Renal cortex interstitium (tissue), 11 donors: ENCODE measurements at regions not wholly inside any gene's neighbourhood (a gene's known extent, or its start where the extent isn't known, plus 50 kb on each side); places are given as distances from the start of the nearest gene placed in this dataset.
"Not testable (repeated sequence)": the region's sequence is repeated elsewhere in the genome, so short reads cannot be mapped to it uniquely, and the experiment has no call there.

ENCODE experiments used
- DNase-seq, 11 donors: peaks; one replicate each; pipeline ENCODE4 v3.0.0-alpha.2; 2013; ENCODE audit warnings: low read depth in 9 of 11, low spot score in 4 of 11; ENCODE audit errors: extremely low read depth in 1 of 11

- no peak for DNase-seq
These were observed 1061.8 kb upstream of the CITED2 start for GRCh38 chr6:140436023-140436811.

- DNase-seq = no peak
These were observed 1060.3 kb upstream of the CITED2 start for GRCh38 chr6:140434761-140435160.

- DNase-seq = no peak
These were observed 1058.6 kb upstream of the CITED2 start for GRCh38 chr6:140433072-140433471.

DNA sequence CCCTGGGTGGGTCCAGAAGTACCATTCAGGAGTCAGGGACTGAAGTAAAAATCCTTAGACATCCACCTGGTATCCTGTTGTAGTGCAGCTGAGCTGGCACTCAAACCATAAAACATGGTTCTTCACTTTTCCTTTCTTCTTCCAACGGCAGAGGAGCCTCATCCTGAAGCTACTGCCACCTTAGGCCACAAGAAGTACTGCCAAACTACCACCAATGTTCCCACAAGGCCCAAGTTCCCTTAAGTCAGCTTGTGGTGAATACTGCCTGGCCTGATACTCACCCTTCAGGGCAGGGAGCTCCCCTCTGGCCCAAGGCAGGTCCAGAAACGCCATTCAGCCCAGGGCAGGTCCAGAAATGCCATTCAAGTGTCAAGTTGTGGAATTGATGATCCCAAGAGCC lies 1053.4 kb upstream of the CITED2 start:
- no peak for DNase-seq

DNA sequence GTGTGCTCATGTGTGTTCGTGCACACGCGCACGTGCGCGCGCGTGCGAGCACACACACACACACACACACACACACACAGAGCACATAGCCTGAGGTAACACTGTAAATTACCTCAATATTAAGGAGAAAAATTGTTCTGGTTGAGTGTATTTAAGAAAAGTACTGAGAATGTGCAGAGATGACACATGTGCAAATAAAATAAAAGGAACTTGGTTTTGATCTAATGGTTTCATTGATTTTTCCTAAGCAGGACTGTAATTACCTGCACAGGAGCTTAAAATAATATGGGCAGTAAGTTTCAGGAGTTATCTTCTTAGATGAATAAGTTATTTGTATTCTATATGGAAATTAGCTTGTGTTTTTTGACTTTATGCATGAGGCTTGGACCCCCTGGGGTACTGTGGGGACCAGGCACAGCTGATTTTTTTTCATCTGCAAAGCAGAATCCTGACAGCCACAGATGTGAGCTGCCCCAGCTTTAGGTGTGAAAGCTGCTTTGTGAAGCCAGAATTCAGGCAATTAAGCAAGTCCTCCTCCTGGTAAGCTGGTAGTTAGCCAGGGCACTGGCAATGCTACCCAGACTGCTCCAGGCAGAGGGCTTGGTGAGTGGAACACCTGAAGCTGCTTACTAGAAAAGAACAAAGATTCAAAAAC lies 1040.6 kb upstream of the CITED2 start:
- DNase-seq = no peak

- no peak for DNase-seq
These were observed 1028.6 kb upstream of the CITED2 start for GRCh38 chr6:140403020-140403419.

DNA sequence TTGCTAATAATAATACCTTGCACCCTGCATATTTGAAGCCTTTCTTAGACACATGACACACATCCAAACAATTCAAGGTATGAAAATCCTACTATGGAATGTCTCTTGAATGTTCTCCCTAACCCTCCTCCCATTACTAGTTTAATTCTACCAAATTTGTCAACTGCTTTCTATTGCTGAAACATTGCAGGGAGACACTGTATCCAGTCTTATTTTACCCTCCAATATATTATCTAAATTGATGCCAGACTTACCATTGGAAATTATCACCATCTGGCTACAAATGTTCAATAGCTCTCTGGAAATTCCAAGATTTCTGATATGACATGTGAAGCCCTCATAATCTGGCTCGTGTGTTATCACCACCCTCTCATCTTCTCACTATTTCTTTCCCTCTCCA lies 1027.3 kb upstream of the CITED2 start:
- no peak for DNase-seq

GRCh38 chr6:140398076-140398475 lies 1023.6 kb upstream of the CITED2 start:
- no peak for DNase-seq

DNA sequence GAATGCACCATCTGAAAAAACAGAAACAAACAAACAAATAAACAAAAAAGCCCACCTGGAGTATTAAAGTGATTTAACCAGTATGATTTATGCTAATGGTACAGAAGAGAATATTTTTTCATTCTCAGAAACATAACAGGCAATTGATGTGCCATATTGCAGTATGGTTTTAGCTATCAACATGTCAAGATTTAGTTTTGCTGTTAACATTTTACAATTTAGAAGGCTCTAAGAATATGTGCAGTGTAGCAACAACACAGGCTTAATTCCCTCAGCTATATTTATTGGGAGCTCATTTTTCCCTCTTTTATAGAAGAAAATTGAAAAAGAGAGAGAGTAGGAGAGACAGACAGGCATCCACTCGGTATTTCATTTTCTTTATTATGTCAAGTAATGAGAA lies 1022.7 kb upstream of the CITED2 start:
- DNase-seq = no peak

DNA sequence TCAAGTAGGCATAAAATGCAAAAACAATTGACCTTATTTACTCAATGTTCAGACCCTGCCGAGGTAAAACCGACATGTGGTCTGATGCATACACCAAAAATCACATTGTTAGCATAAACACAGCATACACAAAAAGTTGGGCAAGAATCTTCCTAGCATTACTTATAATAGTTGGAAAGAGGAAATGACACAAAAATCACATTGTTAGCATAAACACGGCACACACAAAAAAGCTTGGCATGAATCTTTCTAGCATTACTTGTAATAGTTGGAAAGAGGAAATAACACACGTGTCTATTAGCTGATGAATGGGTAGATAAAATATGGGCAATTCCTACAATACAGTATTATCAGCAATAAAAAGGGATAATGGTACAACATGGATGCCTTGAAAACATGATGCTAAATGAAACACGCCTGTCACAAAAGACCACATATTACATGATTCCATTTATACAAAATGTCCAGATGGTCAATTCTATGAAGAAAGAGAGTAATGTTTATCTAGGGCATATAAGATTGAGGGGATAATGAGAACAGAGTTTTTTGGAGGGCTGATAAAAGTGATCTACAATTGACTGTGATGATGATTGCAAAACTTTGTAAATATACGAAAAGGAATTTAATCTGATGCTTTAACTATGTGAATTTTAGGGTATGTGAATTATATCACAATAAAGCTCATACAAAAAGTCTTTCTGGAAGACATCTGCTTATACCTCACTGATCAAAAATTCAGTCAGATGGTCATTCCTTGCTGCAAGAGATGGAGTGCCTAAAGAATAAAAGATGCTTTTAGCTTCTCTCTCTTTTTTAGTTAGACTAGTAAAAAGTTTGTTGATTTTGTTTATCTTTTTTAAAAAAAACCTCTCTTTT lies 1019.5 kb upstream of the CITED2 start:
- no peak for DNase-seq

DNA sequence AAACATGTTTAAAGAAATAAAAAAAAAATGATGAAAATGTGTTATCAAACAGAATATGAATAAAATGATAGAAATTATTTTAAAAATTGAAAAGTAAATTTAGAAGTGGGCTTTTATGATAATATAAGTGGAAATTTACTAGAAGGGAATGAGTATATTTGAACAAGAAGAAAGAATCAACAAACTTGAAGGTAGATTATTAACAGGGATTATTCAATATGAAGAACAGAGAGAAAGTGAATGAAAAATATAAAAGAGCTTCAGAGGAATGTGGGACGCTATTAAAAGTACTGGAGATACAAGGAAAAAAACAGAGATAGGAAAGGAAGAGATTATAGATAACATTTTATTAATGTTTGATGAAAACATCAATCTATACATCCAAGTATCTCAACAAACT lies 1014.4 kb upstream of the CITED2 start:
- no peak for DNase-seq

- DNase-seq = no peak
These were observed 1013.8 kb upstream of the CITED2 start for GRCh38 chr6:140388192-140388802.

DNA sequence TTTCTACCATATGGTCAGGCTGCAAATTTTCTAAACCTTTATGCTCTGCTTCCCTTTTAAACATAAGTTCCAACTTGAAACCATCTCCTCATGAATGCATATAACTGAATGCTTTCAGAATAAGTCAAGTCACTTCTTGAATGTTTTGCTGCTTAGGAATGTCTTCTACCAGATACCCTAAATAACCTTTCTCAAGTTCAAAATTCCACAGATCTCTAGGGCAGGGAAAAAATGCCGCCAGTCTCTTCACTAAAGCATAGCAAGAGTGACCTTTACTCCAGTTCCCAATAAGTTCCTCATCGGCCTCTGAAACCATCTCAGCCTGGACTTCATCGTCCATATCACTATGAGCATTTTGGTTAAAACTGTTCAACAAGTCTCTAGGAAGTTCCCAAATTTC lies 1011.2 kb upstream of the CITED2 start:
- no peak for DNase-seq

DNA sequence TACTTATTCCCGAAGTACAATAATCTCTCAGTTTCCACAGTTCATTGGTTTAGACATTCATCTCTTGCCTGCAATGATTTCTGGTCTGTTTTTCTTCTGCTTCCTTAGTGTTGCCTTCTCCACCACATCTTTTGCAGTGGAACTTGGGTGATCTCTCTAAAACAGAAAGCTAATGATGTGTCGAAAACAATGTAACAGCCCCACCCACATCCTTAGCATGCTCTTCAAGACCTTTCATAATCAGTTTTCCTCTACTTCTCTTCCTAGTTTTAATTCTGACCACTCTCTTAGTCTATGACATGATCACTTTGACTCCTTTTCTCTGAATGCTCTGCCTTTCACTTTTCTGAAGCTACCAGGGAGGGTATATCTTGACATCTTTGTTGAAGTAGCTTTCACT lies 1007.9 kb upstream of the CITED2 start:
- no peak for DNase-seq

DNA sequence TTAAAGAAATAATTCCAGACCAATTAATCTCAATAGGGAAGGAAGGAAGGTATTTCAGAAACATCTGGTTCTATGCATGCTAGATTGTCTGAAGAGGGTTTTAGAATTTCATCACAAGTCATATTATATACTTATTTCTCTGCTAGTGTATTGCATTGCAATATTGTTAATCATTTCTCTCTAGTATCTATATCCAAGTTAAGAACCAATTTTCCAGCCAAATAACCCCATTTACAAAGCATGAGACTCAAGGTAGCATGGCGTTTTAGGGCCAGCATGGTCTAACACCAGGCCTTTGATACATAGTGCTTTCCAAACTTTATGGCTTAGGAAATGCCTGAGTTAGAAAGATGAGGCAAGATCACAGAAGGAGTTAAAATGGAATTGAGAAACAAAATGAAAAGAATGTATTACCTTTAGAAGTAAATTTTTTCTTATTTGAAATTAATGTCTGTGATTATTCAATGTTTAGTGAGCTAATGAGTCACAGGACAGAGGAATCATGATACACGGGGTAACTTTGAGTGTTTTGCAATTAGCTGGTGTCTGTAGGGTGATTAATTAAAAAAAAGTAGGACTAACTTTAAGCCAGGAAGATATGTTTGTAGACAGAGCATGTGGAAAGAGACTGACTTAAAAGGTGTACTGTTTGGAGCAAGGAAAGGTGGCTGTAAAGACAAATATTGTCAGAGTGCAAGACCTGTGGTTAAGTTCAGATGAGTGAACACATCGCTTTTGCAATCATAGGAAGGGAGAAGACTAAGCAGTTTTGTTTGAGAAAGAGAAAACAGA lies 1006.2 kb upstream of the CITED2 start:
- DNase-seq = no peak

DNA sequence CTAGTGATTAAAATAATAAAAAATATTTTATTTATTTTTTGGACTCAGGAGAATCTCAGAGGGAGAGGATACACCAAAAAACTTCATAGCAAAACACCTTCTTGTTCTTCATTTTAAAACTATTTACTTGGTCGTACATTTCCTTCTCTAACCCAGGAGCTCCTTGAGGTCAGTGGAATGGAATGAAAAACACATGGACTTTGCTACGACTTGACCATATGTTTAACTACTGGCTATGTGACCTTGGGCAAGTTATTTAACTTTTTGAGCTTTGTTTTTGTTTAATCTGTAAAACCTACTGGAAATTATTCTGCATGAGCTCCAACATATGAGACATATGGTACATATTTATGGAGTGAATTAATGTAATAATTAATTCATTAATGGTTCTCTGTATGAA lies 1005.5 kb upstream of the CITED2 start:
- no peak for DNase-seq

DNA sequence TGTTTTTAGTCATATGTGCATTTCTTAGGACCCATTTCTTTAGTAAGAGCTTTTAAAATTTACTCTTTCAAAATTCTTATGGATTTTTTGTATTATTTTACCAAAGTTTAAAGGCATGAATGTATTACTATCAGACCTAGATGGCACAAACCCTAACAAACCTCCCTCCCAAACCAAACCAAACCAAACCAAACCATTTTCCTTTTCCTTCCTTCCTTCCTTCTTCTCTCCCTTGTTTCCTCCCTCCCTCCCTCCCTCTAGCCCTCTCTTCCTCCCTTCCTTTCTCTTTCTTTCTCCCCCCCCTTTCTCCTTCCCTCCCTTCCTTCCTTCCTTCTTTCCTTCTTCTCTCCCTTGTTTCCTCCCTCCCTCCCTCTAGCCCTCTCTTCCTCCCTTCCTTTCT lies 1001.8 kb upstream of the CITED2 start:
- no peak for DNase-seq

DNA sequence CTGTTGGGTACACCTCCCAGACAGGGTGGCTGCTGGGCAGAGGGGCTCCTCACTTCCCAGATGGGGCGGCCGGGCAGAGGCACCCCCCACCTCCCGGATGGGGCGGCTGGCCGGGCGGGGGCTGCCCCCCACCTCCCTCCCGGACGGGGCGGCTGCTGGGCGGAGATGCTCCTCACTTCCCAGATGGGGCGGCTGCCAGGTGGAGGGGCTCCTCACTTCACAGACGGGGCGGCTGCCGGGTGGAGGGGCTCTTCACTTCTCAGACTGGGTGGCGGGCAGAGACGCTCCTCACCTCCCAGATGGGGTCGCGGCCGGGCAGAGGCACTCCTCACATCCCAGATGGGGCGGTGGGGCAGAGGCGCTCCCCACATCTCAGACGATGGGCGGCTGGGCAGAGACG lies 999.3 kb upstream of the CITED2 start:
- DNase-seq = not testable (repeated sequence)

DNA sequence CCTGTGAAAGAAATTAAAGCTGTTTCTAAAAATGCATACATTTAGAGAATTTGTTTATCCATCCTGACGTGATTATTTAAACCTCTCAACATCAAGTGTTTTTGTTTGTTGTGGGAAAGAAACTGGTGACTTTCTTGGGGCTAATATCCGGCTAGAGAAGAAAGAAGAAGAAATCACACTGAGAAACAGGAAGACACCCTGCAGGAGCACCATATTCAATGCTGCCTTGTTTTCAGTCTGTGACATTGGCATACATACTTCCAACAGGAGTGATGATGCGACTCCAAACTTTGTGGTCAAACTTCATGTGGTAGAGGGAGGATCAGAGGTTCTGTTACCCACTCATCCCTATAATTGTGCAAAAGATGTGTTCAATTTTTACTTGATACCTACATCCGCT lies 997.6 kb upstream of the CITED2 start:
- DNase-seq = no peak
